ENCODE measurements at regions not wholly inside any gene's neighbourhood (a gene's known extent, or its start where the extent isn't known, plus 50 kb on each side); places are given as distances from the start of the nearest gene placed in this dataset.

DNA sequence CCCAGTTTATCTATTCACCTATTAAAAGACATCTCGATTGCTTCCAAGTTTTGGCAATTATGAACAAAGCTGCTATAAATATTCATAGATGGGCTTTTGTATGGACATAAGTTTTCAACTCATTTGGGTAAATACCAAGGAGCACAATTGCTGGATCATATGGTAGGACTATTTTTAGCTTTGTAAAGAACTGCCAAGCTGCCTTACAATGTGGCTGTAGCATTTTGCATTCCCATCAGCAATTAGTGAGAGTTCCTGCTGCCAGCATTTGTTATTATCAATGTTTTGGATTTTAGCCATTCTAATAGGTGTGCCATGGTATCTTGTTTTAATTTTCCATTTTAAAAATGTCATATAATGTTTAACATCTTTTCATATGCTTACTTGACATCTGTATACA is 475.6 kb upstream of the NCAM2 start:
- no peak for TF ChIP-seq CEBPB (IDR thresholded peaks at IDR 0.05)
- TF ChIP-seq TEAD4 (IDR thresholded peaks at IDR 0.05): no peak
- TF ChIP-seq REST (IDR thresholded peaks at IDR 0.05; ENCODE audit: low read depth): no peak
- no peak for TF ChIP-seq MAX (IDR thresholded peaks at IDR 0.05)
